ENCODE measurements at regions not wholly inside any gene's neighbourhood (a gene's known extent, or its start where the extent isn't known, plus 50 kb on each side); places are given as distances from the start of the nearest gene placed in this dataset.
A peak's percentile ranks its signal among the peaks of the same experiment; 100 is the strongest.

- Histone ChIP-seq H3K9me3 (ENCODE audit: control insufficient read depth, insufficient read depth, low read length) (no peaks in the 10 kb centered on the region), H3K23ac (ENCODE audit: low read depth, low read length) (no peak overlapping the region), H4K5ac (ENCODE audit: low read depth, low read length) (no peak overlapping the region), H2BK20ac (ENCODE audit: low read depth, low read length) (no peak overlapping the region), H3K4me1 (ENCODE audit: control insufficient read depth, insufficient read depth, low read length) (no peaks in the 10 kb centered on the region), H4K8ac (ENCODE audit: low read depth in 2 of 2, low read length in 2 of 2) (peak overlapping the region in 1 of 2 experiments; percentile 33; a peak in 1 of 4 replicates), H3K9me1 (ENCODE audit: insufficient read depth, low read length) (no peaks in the 10 kb centered on the region), H2BK15ac (ENCODE audit: low read depth, low read length) (no peak overlapping the region), H3K14ac (replicated peaks; ENCODE audit: low read depth, low read length) (no peak overlapping the region), H3K4ac (ENCODE audit: low read depth, low read length) (no peak overlapping the region), H3K27ac (ENCODE audit: insufficient read depth, low read length) (no peak overlapping the region), H4K20me1 (ENCODE audit: insufficient read depth, low read length) (no peaks in the 10 kb centered on the region), H3K18ac (ENCODE audit: low read depth, low read length) (no peak overlapping the region), H3K36me3 (ENCODE audit: control insufficient read depth, insufficient read depth, low read length) (no peaks in the 10 kb centered on the region), H2AK9ac (replicated peaks; ENCODE audit: low read depth, low read length, poor library complexity) (no peak overlapping the region), H3K56ac (ENCODE audit: extremely low read depth, insufficient read depth, low read length) (no peak overlapping the region), H3K4me2 (ENCODE audit: low read depth, low read length) (no peak overlapping the region; the same call in 1 of the 2 replicates), H2AFZ (replicated peaks; ENCODE audit: low read length, poor library complexity) (no peak overlapping the region), H4K91ac (ENCODE audit: insufficient read depth, low read depth, low read length) (no peak overlapping the region), H2BK120ac (ENCODE audit: low read depth, low read length) (no peak overlapping the region), H2BK5ac (ENCODE audit: low read depth, low read length, poor library complexity, severe bottlenecking) (no peak overlapping the region), H3K79me1 (ENCODE audit: low read depth in 1 of 2, low read length in 2 of 2) (no peaks in the 10 kb centered on the region), H3K4me3 (ENCODE audit: insufficient read depth, low read depth, low read length) (no peak overlapping the region), H3K9ac (ENCODE audit: low read depth, low read length) (no peak overlapping the region), H3K27me3 (ENCODE audit: control insufficient read depth, insufficient read depth, low read length) (no peaks in the 10 kb centered on the region), H2AK5ac (ENCODE audit: low read depth, low read length) (no peak overlapping the region)
- ATAC-seq (ENCODE audit: low read depth) (no peak), DNase-seq (no peak)
- POLR2A ChIA-PET (ENCODE audit: unreplicated experiment), result no interaction called here
- no TSS peak for BruUV-seq (replicated peaks)
- in situ Hi-C loops (cut with MboI; ENCODE audit: low sequenced_read_pairs) (no loop called here), intact Hi-C loops (cut with micrococcal nuclease) (no loop called here), dilution Hi-C loops (cut with HindIII; ENCODE audit: low sequenced_read_pairs, unreplicated experiment) (no loop called here)
- WGBS, 2 experiments (ENCODE audit: extremely low coverage in 2 of 2, insufficient read length in 1 of 2), result no CpG with 5 or more reads among the region's 5 CpGs
- no peak for TF ChIP-seq RAD21 (IDR thresholded peaks at IDR 0.05; ENCODE audit: low read length)
- no peak for TF ChIP-seq MAFK (IDR thresholded peaks at IDR 0.05; ENCODE audit: low read depth, low read length)
- TF ChIP-seq RFX5 (IDR thresholded peaks at IDR 0.05; ENCODE audit: low read depth, low read length), result no peak
- TF ChIP-seq POLR2A (IDR thresholded peaks at IDR 0.05; ENCODE audit: low read depth, low read length), result no peak
- TF ChIP-seq USF2 (IDR thresholded peaks at IDR 0.05; ENCODE audit: low read depth, low read length), result no peak
- no peak for TF ChIP-seq NFE2L2 (IDR thresholded peaks at IDR 0.05; ENCODE audit: low read depth, low read length)
- TF ChIP-seq BHLHE40 (IDR thresholded peaks at IDR 0.05; ENCODE audit: low read depth, low read length), result no peak
- no peak for TF ChIP-seq CHD1 (IDR thresholded peaks at IDR 0.05; ENCODE audit: low read depth, low read length)
- TF ChIP-seq SMC3 (IDR thresholded peaks at IDR 0.05; ENCODE audit: low read depth, low read length), result no peak
- TF ChIP-seq CEBPB (IDR thresholded peaks at IDR 0.05; ENCODE audit: low read depth, low read length), result no peak
- TF ChIP-seq MXI1 (IDR thresholded peaks at IDR 0.05; ENCODE audit: borderline replicate concordance, low read depth, low read length), result no peak
- TF ChIP-seq ELK1 (IDR thresholded peaks at IDR 0.05; ENCODE audit: borderline replicate concordance, low read depth, low read length), result no peak
- TF ChIP-seq CTCF (conservative IDR thresholded peaks at IDR 0.05; ENCODE audit: low read depth, low read length), result no peak
- no peak for TF ChIP-seq RCOR1 (IDR thresholded peaks at IDR 0.05; ENCODE audit: insufficient replicate concordance, low read length)
- CTCF ChIA-PET, result no interaction called here
These were observed 505.0 kb upstream of the PITX2 start for GRCh38 chr4:111127841-111128240.

All from IMR-90 (cell line).